Type B pancreatic cell (in vitro differentiated cells): ENCODE measurements at regions not wholly inside any gene's neighbourhood (a gene's known extent, or its start where the extent isn't known, plus 50 kb on each side); places are given as distances from the start of the nearest gene placed in this dataset.

Experiments
- DNase-seq: peaks from one replicate; pipeline ENCODE4 v3.0.0; 2021; ENCODE audit warnings: mixed read lengths; ENCODE audit not compliant: unreplicated experiment; ENCODE audit errors: extremely low spot score
- H3K27ac Mint-ChIP-seq: 2 replicates; pipeline ENCODE4 v1.8.0; 2021; ENCODE audit warnings: mild to moderate bottlenecking, mixed read lengths
- H3K27me3 Mint-ChIP-seq: 2 replicates; pipeline ENCODE4 v1.8.0; 2021; ENCODE audit warnings: mixed read lengths
- H3K36me3 Mint-ChIP-seq: 2 replicates; pipeline ENCODE4 v1.8.0; 2021; ENCODE audit warnings: mixed read lengths
- H3K4me1 Mint-ChIP-seq: one replicate; pipeline ENCODE4 v1.8.0; 2021; ENCODE audit warnings: mixed read lengths; ENCODE audit not compliant: unreplicated experiment
- H3K4me3 Mint-ChIP-seq: 2 replicates; pipeline ENCODE4 v1.8.0; 2021; ENCODE audit warnings: mild to moderate bottlenecking, mixed read lengths
- H3K9me3 Mint-ChIP-seq: 2 replicates; pipeline ENCODE4 v1.8.0; 2021; ENCODE audit warnings: mixed read lengths
- TF ChIP-seq, protein P1 (sequence below): fragments of 200-600 bp; sonication (generic); conservative IDR thresholded peaks from 2 replicates; pipeline ENCODE4 v1.5.0; 2021; ENCODE audit warnings: antibody characterized with exemption, mild to moderate bottlenecking

- no peaks in the 10 kb centered on the region for H3K4me1 Mint-ChIP-seq
- H3K36me3 Mint-ChIP-seq: no peaks in the 10 kb centered on the region
- no peak overlapping the region for H3K27ac Mint-ChIP-seq
- no peak overlapping the region for H3K4me3 Mint-ChIP-seq
- no peaks in the 10 kb centered on the region for H3K9me3 Mint-ChIP-seq
- no peak for DNase-seq
- no peaks in the 10 kb centered on the region for H3K27me3 Mint-ChIP-seq
- TF ChIP-seq, protein P1, sequence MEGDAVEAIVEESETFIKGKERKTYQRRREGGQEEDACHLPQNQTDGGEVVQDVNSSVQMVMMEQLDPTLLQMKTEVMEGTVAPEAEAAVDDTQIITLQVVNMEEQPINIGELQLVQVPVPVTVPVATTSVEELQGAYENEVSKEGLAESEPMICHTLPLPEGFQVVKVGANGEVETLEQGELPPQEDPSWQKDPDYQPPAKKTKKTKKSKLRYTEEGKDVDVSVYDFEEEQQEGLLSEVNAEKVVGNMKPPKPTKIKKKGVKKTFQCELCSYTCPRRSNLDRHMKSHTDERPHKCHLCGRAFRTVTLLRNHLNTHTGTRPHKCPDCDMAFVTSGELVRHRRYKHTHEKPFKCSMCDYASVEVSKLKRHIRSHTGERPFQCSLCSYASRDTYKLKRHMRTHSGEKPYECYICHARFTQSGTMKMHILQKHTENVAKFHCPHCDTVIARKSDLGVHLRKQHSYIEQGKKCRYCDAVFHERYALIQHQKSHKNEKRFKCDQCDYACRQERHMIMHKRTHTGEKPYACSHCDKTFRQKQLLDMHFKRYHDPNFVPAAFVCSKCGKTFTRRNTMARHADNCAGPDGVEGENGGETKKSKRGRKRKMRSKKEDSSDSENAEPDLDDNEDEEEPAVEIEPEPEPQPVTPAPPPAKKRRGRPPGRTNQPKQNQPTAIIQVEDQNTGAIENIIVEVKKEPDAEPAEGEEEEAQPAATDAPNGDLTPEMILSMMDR: no peak
Measured at GRCh38 chr2:65599693-65600092, 167.3 kb upstream of the SPRED2 start.

DNA sequence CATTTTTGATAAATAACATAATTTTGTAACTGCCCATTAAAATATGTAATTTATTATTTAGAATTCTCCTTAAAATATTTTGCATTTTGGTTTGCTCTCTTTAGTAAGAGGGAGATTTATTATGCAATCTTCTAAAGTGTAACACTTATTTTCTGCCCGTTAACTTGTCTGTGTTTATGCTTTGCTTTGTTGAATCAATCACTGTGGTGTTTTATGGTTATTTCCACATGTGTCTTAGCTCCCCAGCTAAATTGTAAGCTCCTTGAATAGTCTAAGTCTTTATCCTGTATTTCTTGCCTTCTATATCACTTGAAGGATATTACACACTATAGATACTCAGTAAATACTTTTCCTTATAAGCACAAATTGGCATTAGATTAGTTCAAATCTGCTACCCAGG lies 166.6 kb upstream of the SPRED2 start:
- no peaks in the 10 kb centered on the region for H3K27me3 Mint-ChIP-seq
- no peak overlapping the region for H3K4me3 Mint-ChIP-seq
- H3K27ac Mint-ChIP-seq: no peak overlapping the region
- no peaks in the 10 kb centered on the region for H3K4me1 Mint-ChIP-seq
- no peak for DNase-seq
- no peaks in the 10 kb centered on the region for H3K36me3 Mint-ChIP-seq
- H3K9me3 Mint-ChIP-seq: no peaks in the 10 kb centered on the region
- TF ChIP-seq, protein P1: no peak

- Mint-ChIP-seq H3K4me1 (no peaks in the 10 kb centered on the region), H3K9me3 (no peaks in the 10 kb centered on the region), H3K4me3 (no peak overlapping the region), H3K36me3 (no peaks in the 10 kb centered on the region), H3K27me3 (no peaks in the 10 kb centered on the region), H3K27ac (no peak overlapping the region)
- TF ChIP-seq, protein P1: no peak
- DNase-seq: no peak
Measured at GRCh38 chr2:65598264-65598663, 165.9 kb upstream of the SPRED2 start.

- TF ChIP-seq, protein P1: no peak
- Mint-ChIP-seq H3K9me3 (no peaks in the 10 kb centered on the region), H3K27ac (no peak overlapping the region), H3K36me3 (no peaks in the 10 kb centered on the region), H3K4me1 (no peaks in the 10 kb centered on the region), H3K4me3 (no peak overlapping the region), H3K27me3 (no peaks in the 10 kb centered on the region)
- DNase-seq: no peak
Measured at GRCh38 chr2:65595630-65596029, 163.2 kb upstream of the SPRED2 start.

GRCh38 chr2:65594150-65594549 lies 161.8 kb upstream of the SPRED2 start:
- Mint-ChIP-seq H3K4me1 (no peaks in the 10 kb centered on the region), H3K4me3 (no peak overlapping the region), H3K36me3 (no peaks in the 10 kb centered on the region), H3K27me3 (no peaks in the 10 kb centered on the region), H3K27ac (no peak overlapping the region), H3K9me3 (peaks cover 5% of the 10 kb centered on the region)
- no peak for DNase-seq
- TF ChIP-seq, protein P1: no peak

DNA sequence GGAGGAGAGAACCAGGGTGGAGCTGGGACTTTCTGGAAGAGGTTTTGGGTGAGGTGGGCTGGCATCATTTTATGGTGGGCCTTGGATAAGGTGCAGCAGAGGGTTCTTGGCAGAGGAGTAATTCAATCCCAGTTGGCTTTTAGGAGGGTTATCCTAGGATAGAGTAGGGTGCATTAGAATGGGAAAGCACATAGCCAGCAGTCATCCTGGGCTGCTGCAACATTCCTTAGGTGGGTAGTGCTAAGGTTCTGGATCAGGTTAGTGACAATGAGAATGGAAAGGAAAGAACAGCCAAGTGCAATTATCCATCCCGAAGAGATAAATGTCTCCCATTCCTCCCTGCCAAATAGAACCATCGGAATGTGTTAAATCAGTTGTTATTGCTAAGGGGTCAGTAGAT lies 157.3 kb upstream of the SPRED2 start:
- no peak overlapping the region for H3K4me3 Mint-ChIP-seq
- H3K4me1 Mint-ChIP-seq: no peaks in the 10 kb centered on the region
- H3K27me3 Mint-ChIP-seq: no peaks in the 10 kb centered on the region
- H3K9me3 Mint-ChIP-seq: peaks cover 9% of the 10 kb centered on the region
- H3K36me3 Mint-ChIP-seq: no peaks in the 10 kb centered on the region
- TF ChIP-seq, protein P1: no peak
- H3K27ac Mint-ChIP-seq: no peak overlapping the region
- no peak for DNase-seq
